Activated CD8-positive, alpha-beta memory T cell treated with anti-CD3 and anti-CD28 coated beads, Interleukin-2, amount 50 U/mL, for 4 hours (primary cell): ENCODE measurements at regions not wholly inside any gene's neighbourhood (a gene's known extent, or its start where the extent isn't known, plus 50 kb on each side); places are given as distances from the start of the nearest gene placed in this dataset.

ENCODE experiments used
- DNase-seq: peaks from one replicate; pipeline ENCODE4 v3.0.0-alpha.2; 2020

- DNase-seq, result no peak
Measured at GRCh38 chr20:16951876-16952275, 203.7 kb downstream of the OTOR start.

DNA sequence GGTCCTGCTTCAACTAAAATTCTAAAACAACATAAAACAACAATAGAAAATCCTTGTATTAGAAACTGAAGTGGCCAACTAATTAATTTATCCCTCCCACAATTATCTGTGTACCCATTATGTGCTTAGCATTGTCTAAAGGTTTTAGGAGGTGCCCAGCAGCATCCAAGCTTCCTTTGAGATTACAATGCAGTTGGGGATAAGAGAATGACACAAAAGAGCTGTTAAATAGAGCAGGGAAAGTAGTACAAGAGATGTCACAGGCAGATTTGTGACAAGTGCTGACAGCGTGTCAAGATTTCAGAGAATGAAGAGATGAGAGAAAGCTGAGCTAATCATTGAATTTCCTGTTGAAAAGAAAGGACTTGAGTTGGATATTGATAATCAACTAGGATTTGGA, 204.8 kb downstream of the OTOR start:
- no peak for DNase-seq

- no peak for DNase-seq
Measured at GRCh38 chr20:16953858-16954257, 205.7 kb downstream of the OTOR start.

DNA sequence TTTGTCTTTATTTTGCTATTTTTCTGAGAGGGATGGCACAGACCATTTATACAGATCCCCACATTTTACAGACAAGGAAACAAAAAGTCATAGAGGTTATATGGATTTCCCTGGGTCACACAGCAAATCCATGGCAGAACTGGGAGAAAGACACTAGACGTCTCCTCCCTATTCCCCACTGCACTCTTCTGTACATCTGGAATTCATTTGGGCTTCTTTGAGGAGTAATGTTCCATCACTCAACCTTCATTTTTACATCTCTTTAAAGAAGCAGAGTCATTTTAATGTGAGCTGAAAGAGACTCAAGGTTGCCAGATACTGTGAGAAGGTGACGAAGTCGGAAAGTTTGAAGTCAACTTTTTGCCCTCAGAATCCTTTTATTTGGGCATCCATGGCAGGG, 207.3 kb downstream of the OTOR start:
- DNase-seq, result no peak

- DNase-seq, result no peak
Measured at GRCh38 chr20:16955971-16956370, 207.8 kb downstream of the OTOR start.

- DNase-seq, result no peak
Measured at GRCh38 chr20:16965401-16965800, 217.2 kb downstream of the OTOR start.

- no peak for DNase-seq
Measured at GRCh38 chr20:16966276-16966880, 218.2 kb downstream of the OTOR start.

DNA sequence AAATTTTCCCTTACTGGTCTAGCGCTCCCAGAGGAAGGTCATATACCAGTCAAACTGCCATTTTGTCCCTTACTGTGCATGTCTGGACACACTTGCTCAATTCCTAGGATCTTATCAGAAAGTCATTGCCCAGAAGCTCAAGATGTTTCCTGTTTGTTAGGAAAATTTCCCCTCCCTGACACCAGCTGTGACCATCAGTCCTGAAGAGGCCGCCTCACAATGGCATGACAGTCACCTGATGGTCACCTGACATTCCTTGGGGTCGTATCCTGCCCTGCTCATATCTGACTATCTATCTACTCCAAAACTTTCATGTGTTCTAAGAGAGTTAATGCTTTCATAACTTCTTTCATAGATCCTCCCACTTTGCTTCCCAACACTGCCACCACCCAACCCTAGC, 219.9 kb downstream of the OTOR start:
- DNase-seq, result no peak

DNA sequence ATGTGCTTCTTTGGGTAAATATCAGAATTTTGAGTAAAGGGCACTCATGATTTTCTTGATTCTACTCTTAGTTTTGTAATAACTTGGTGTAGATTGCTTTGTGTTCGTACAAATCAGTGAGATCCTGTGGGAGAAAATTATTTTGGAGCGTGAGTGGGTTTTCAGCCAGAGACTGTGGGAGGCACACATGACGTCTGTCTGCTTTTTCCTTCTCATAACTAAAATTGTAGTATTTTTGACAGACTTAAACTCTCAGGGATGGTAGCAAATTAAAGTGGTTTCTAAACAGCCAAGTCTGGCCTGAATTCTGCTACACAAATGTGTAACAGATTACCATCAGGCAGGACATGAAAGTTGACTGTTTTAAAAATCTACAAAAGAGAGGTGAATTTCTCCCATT, 222.6 kb downstream of the OTOR start:
- no peak for DNase-seq

DNA sequence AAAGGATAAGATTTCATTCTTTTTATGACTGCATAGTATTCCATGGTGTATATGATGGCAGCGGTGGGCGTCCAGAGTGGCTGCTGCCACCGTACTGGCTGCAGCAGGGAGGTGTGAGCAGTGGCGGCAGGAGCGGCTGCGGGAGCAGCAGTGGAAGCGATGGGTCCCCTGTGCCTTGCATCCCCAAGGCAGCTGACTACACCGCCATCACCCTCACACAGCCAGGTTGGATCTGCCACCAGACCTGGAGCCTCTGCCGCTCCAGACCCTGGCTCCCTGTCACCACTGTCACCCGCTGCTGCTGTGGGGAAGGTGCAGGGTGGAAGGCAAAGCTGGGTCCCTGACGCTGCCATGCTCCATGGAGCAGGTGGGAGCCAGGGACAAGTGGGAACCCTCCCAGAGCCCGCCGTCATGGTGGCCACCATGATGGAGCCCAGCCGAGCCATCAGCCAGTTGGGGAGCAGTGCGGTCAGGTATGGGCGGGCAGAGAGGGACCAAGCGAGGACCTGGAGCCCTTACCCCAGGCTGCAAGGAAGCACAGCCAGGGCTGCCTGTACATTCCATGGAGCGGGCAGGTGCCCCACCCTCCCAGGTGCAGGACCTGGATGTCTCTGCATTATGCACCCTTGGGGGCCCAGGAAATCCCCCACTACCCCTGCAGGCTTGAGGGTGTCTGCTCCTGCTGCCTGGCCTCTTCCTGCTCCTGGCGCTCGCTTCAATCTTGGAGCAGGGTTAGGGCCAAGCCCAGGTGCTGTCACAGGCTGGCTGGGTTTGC, 226.1 kb downstream of the OTOR start:
- DNase-seq, result no peak

DNA sequence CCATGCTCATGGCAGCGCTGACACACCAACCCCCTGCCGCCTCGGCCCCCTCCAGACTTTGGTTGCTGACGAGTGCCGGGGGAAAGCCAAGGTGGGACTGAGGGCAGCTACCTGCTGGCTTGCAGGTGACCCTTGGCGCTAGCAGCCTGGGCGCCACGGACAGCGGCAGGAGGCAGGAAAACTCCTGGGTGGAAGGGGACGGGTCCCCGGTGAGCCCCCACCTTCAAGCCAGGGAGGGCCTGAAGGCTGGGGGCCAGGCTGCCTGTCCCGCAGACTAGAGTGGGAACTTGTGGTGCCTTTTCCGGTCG, 226.7 kb downstream of the OTOR start:
- DNase-seq, result no peak

GRCh38 chr20:16975682-16976081, 227.5 kb downstream of the OTOR start:
- DNase-seq, result no peak

DNA sequence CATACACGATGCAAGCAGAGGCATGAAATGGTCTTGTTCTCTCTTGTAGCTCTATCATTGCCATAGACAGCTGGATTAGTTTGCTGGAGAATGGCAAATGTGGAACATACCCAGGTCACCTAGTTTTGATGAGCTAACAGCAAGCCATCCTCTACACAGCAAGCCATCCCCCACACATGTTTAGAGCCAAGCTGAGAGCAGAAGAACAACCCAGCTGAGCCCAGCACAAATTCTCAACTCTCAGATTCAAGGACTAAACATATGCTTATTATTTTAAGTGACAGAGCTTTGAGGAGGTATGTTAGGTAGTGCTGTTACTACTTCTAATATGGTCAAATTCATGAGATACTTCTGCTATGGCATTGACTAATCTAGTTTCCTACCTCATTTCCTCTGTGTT, 230.3 kb downstream of the OTOR start:
- no peak for DNase-seq

DNA sequence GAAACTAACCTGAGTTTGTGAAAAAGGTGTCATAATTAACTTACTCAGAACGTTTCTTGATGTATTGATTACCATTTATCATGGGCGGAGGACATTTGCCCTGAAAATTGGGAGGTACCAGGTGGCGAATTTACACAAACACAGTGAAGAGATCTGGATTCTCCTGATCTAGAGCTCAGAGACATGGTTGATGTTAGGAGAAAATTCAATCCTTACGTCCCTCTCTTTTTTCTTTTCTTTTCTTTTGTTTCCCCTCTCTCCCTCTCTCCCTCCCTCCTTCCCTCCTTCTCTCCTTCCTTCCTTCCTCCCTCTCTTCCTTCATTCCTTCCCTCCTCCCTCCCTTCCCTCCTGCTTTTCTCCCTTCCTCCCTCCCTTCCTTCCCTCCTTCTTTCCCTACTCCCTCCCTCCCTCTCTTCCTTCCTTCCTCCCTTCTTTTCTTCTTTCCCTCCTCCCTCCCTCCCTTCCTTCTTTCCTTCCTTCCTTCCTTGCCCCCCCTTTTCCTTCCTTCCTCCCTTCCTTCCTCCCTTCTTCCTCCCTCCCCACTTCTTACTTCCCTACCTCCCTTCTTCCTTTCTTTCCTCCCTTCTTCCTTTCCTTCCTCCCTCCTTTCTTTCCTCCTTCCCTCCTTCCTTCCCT, 234.1 kb downstream of the OTOR start:
- no peak for DNase-seq

GRCh38 chr20:16984481-16984880, 236.3 kb downstream of the OTOR start:
- DNase-seq, result no peak

DNA sequence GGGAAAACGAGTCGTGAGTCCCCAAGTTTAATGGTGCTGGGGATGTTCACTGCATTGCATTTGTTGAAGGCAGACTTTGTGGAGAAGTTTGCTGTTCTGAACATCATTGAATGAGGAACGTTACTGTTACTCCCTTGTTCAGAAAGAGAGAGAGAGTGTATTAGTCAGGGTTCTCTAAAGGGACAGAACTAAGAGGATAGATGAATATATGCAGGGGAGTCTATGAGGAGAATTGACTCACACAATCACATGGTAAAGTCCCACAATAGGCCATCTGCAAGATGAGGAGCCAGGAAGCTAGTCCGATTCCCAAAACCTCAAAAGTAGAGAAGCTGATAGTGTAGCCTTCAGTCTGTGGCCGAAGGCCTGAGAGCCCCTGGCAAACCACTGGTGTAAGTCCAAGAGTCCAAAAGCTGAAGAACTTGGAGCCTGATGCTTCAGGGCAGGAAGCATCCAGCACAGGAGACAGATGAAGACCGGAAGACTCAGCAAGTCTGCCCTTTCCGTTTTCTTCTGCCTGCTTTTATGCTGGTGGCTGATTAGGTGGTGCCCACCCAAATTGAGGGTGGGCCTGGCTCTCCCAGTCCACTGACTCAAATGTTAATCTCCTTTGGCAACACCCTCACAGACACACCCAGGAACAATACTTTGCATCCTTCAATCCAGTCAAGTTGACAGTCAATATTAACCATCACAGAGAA, 223.5 kb upstream of the PCSK2 start:
- no peak for DNase-seq

DNA sequence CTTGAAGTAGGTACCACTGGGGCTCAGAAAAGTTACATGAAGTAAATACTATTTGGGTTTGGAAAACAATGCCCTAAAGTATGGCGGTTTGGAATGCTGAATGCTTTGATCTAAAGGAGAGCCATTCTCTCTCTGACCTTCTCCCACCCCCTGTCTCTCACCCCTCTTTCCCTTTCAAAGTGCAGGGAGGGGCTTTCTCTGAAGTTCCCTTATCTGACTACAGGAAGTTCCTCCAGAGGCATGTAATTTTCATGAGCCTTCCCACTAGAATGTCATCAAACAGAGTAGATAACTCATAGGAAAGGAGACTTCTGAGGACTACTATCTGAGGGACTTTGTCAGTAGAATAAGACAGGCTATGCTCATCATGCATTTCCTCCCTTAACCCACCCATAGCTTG, 216.7 kb upstream of the PCSK2 start:
- DNase-seq, result no peak

DNA sequence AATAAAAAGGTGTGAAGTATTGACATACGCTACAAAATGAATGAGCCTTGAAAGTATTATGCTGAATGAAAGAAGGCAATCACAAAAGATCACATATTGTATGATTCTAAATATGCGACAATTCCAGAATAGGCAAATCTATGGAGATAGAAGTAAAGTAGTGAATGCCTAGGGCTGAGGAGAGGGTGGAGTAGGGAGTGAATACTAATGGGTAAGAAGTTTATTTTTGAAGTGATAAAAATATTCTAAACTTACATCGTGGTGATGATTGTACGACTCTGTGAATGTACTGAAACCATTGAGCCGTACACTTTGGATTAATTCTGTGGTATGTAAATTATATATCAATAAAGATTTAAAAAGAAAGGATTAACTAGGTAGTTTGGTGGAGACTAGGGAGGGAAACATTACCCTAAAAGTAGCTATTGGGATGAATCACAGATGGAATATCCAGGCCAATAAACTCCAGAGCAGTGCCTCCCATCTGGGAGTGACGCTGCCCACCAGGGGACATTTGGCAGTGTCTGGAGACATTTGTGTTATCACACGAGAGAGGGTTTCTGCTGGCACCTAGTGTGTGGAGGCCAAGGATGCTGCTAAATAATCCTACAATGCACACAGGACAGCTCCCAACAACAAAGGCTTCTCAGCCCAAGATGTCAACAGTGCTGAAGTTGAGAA, 214.2 kb upstream of the PCSK2 start:
- no peak for DNase-seq

GRCh38 chr20:17014217-17014616, 212.6 kb upstream of the PCSK2 start:
- no peak for DNase-seq

DNA sequence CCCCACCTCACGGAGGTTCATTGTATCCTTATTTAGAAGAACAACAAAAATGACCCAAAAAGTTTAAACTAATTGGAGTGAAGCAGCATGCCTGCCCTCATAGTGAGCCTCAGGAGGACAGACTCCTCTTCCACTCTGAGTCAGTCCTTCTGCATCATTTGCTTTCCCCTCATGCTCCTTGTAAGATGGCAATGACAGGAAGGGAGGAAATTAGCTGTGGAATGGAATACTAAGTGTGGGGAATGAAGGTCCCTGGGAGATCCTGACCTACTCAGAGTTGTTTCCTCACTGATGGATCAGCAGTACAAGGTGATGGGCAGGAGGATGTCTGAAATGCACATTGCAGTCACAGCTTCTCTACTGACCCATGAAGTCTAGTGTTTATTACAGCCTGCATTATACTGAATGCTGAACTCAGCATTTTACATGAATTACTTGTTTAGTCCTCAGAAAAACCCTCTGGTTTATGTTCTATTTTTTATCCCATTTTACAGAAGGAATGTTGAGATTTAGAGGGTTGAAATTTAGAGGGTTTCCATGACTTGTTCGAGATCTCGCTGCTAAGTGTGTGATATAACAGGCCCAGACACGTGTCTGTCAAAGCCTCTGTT, 212.0 kb upstream of the PCSK2 start:
- DNase-seq, result no peak

GRCh38 chr20:17017232-17017631, 209.6 kb upstream of the PCSK2 start:
- no peak for DNase-seq

GRCh38 chr20:17021481-17021880, 205.4 kb upstream of the PCSK2 start:
- no peak for DNase-seq

GRCh38 chr20:17023036-17023435, 203.8 kb upstream of the PCSK2 start:
- no peak for DNase-seq
